GM21360 (cell line): ENCODE measurements at regions not wholly inside any gene's neighbourhood (a gene's known extent, or its start where the extent isn't known, plus 50 kb on each side); places are given as distances from the start of the nearest gene placed in this dataset.

Experiments used
- ATAC-seq: cut with Tn5 transposase; IDR thresholded peaks from one replicate; pipeline ENCODE4 v1.9.1; 2021; ENCODE audit warnings: mild to moderate bottlenecking, moderate library complexity; ENCODE audit not compliant: unreplicated experiment

- no peak for ATAC-seq
Measured at GRCh38 chr16:85306793-85307551, 194.7 kb upstream of the CIBAR2 start.

GRCh38 chr16:85307552-85308364 lies 195.5 kb upstream of the CIBAR2 start:
- no peak for ATAC-seq

DNA sequence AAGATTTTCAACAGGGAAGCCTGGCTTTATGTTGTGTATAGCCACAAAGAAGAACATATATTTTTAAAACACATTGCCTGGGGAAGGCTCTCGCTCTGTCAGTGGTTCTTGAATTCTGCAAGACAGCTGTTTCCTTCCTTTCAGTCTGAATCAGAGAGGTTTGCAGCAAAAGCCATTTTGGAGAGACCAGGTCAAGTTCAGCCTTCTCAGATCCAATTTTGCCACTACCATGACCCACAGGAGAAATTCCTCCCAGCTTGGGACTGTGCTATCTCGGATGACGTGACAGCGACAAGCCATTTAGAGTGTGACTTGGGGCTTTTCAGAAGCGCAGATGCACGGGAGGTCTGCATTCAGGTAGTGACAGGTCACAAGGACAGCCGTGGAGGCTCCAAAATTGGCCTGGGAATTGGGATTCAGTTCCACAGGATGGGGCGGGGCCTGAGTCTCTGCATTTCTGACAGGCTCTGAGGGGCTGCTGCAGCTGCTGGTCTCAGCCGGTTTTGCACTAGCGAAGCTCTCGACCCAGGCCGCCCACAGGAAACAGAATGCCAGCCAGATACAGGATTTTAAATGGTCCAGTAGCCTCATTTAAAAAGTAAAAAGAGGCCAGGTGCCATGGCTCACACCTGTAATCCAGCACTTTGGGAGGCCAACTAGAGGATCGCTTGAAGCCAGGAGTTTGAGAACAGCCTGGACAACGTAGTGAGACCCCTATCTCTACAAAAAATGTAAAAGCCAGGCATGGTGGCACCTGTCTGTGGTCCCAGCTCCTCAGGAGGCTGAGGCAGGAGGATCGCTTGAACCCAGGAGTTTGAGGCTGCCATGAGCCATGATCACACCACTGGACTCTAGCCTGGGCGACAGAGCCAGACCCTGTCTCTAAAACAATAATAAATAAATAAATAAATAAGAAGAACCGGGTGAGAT lies 196.6 kb upstream of the CIBAR2 start:
- no peak for ATAC-seq

DNA sequence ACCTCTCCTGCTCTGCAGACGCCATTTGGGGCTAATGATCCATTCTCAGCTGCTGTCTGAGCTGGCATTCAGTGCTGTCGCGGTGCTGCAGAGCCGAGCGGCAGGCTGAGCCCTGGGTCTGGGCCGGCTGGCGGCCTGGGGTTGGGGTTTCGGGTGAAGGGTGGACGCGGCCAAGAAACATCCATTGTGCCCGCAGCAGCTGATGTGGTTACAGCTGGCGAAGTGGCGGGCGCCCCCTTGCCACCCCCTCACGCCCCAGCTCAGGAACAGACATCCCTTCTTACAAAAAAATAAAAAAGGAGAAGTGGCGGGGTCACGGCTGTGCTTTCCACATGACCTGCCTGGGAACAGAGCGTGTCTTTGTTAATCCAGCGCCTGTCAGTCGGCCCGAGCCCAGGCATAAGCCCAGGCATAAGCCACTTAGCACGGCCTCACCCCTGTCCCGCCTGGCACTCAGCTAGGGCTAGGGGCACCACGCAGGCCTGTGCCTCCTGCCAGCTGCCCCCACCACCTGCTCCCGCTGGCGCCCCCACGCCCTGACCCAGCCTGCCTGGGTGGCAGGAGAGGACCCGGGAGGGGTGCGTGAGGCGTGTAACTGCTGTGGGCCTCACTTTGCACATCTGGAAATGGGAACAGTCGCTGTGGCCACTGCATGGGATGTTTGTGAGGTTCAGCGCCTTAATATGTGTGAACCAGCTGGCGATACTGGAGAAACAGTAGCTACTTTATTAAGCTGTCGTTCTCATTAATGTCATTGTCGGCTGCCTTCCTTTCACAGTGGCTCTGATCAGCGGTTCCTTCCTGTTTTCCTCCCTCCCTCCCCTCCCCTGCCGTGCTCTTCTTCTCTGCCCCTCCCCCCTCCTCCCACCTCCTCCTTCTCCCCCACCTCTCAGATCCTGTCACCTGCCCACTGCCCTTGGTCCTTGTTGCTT lies 197.7 kb upstream of the CIBAR2 start:
- no peak for ATAC-seq

DNA sequence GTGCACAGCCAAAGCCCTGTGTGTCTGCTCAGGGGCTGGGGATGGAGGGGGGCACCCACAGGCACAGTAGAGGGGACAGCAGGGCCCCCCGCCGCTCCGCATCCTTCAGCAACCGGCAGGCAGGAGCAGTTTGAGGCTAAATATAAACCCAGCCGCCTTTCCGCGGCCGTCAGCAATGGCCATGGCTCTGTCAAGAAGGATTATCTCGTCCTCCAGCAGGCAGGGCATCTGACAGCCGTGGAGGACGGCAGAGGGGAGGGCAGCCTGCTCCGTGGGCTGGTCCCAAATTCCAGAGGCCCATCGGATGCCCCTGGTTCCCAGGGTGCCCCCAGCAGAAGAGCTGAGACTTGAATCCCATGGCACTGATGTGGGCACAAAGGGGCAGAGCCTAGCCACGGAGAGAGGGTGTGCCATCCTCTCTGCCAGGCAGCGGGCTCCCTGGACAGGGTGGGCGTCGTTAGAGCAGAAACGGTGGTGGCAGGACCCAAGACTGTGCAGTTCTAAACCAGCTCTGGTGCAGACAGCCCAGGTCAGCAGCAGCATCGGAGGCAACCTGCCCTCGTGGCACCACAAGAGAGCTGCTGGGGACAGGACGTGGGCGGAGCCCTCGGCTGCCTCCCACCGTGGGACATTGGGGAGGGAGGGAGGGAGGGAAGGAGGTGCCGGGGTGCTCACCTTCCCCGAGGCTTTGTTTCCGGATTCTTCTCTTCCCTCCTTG lies 198.8 kb upstream of the CIBAR2 start:
- ATAC-seq: no peak

DNA sequence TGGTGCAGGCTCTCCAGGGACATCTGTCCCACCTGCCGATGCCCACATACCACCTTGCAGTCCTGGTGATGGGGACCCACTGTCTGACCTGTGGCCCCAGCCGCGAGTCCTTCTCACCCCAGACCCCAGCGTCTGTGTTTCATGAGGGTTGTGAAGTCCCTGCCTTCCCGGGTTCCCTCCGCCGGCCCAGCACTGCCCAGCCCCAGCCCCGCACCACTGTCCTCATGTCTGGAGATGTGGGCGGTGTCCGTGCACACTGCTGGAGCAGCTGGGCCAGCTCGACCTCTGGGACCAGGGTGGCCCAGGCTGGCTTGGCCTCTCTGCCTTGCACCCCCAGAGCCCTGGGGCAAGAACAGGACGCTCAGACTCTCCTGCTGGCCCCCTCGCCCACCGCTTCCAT lies 199.5 kb upstream of the CIBAR2 start:
- ATAC-seq: no peak

- ATAC-seq: no peak
Measured at GRCh38 chr16:85312174-85312573, 199.9 kb upstream of the CIBAR2 start.

- no peak for ATAC-seq
Measured at GRCh38 chr16:85312642-85313525, 200.6 kb upstream of the CIBAR2 start.

GRCh38 chr16:85313526-85314301 lies 201.4 kb upstream of the CIBAR2 start:
- no peak for ATAC-seq

DNA sequence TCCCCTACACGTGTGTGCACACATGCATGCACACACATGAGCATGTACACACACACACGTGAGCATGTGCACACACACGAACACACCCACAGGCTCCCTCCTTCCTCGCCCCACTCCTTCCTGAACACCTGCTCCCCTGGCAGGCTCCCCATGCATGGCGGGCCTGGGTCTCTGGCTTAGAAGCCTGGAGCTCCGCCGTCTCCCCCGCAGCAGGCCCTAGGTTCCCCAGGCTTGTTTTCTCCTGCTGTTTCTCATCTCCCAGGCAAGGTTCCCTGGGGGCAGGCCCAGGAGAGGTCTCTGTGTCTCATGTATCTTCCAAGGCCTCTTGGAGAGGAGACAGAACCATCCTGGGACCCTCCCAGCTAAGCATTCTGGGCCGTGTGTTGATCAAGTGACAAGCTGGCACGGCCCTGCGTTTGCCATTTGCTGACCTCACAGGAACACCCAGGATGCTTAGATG lies 202.3 kb upstream of the CIBAR2 start:
- no peak for ATAC-seq

- no peak for ATAC-seq
Measured at GRCh38 chr16:85315866-85316265, 203.6 kb upstream of the CIBAR2 start.

DNA sequence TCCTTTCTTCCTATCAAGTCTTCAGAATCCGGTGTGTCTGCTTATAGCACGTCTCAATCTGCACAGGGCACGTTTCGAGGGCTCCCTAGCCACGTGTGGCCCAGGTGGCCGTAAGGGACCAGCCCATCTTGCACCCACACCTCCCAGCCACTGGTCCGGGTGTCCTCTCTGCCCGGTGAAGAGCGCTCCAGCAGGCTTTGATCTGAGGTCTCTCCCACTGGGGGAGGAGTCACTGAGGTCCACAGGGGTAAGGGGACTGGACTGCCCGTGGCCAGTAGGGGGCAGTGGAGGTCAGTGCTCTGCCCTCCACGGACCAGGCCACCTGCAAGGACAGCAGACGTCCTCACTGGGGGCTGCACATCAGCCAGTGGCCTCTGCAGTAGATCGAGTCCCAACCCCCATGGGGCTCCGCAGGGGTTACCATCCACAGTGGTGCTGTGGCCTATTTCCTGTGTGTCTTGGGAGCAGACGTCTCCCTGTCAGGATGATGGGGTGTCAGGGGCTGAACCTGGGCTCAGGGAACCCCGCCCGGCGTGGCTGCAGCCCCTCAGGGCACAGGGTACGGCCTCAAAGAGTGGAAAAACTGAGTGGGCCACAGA lies 204.1 kb upstream of the CIBAR2 start:
- no peak for ATAC-seq

GRCh38 chr16:85316944-85317343 lies 204.7 kb upstream of the CIBAR2 start:
- ATAC-seq: no peak

DNA sequence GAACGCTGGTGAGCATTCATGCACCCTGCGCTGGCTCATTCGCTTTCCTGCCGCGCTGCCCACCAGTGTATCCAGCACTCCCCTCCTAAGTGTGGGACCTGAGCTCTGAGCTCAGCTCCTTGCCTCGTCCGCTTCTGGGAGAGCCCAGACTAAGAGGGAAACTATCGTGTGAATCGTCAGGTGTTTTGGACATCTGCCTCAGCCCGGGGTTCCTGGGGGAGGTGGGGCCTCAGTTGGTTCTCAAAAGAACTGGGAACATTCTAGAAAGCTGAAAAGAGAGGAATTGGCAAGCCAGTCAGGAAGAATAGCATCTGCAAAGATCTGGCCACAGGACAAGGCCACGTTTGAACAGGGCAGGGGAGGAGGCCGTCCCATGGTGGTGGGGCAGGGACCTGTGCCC lies 205.4 kb upstream of the CIBAR2 start:
- no peak for ATAC-seq

GRCh38 chr16:85319208-85319983 lies 207.1 kb upstream of the CIBAR2 start:
- no peak for ATAC-seq

DNA sequence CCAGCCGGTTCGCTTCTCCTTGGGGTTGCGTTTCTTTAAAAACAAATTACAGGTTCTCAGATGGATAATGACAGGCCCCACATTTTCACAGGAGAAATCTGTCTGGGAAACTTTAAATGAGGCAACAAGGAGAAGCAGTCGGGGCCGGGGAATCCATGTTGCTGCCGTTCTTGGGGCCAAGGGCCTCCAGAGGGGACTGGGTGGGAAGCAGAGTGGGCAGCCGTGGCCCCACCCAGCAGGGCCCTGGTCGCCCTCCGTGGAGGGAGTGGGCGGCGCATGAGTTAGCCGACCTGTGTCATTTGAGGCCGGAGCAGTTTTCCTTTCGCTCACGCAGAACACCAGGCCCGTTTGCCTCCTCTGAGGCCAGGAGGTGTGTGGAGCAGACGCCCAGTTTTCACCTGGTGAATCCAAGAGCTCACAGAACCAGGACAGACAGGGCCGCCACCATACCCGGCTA lies 207.7 kb upstream of the CIBAR2 start:
- no peak for ATAC-seq
